NCI-H2107 treated with DMSO at 0.1 percent for 48 hours (cell line): ENCODE measurements at regions not wholly inside any gene's neighbourhood (a gene's known extent, or its start where the extent isn't known, plus 50 kb on each side); places are given as distances from the start of the nearest gene placed in this dataset.

ENCODE experiments used
- DNase-seq: peaks from one replicate; lab custom pipeline; 2025; ENCODE audit not compliant: unreplicated experiment; lab: John Stamatoyannopoulos, UW

DNA sequence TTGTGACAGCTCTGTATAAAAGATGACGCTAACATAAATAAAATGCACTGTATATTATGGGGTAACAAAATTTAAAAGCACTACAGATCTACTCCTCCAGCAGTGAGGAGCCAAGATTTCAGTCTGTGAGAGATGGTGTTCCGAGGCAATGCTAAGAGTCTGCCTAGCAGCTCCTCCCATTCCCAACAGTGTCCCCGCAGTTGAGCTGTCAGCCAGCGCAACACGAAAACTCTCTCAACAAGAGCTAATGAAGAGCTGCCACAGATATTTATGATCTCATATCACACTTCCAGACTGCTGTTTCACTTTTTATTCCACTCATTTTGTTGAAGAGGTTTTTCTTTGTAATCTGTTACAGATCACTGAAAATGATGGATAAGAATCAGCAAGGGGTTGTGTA lies 53.9 kb upstream of the ESRRG start:
- no peak for DNase-seq
